IMR-90 (cell line): ENCODE measurements at regions not wholly inside any gene's neighbourhood (a gene's known extent, or its start where the extent isn't known, plus 50 kb on each side); places are given as distances from the start of the nearest gene placed in this dataset.

Experiments
- ATAC-seq: fragments of 200-7000 bp; cut with Tn5 transposase; 2 replicates; pipeline ENCODE4 v1.9.1; 2020; ENCODE audit warnings: low read depth, mild to moderate bottlenecking, moderate library complexity
- BruUV-seq: library from RNA; stranded (reverse); fragments of 400-500 nt; replicated peaks from 2 replicates; lab custom pipeline; 2021; lab: Mats Ljungman, UMichigan
- CTCF ChIA-PET: fragments of 300-600 bp; formaldehyde crosslinking; extraction: SDS; loops from one replicate; lab custom pipeline; 2021; ENCODE audit warnings: antibody characterized with exemption; lab: Yijun Ruan, JAX
- POLR2A ChIA-PET: fragments of 300-600 bp; sonication (Branson Sonifier 250); formaldehyde crosslinking; loops from one replicate; lab custom pipeline; 2022; ENCODE audit warnings: antibody characterized with exemption; ENCODE audit not compliant: unreplicated experiment; lab: Charles Lee
- DNase-seq: peaks from one replicate; pipeline ENCODE4 v3.0.0; 2013
- H2AFZ ChIP-seq: replicated peaks from 2 replicates; pipeline ENCODE3; 2013; ENCODE audit warnings: low read length, mild to moderate bottlenecking; ENCODE audit not compliant: poor library complexity
- H2AK5ac ChIP-seq: 2 replicates; pipeline ENCODE4 v1.6.1; 2013; ENCODE audit warnings: low read depth, low read length, inconsistent platforms
- H2AK9ac ChIP-seq: replicated peaks from 2 replicates; pipeline ENCODE3; 2013; ENCODE audit warnings: mild to moderate bottlenecking, low read depth, low read length, moderate library complexity; ENCODE audit not compliant: poor library complexity
- H2BK120ac ChIP-seq: 2 replicates; pipeline ENCODE4 v1.6.1; 2013; ENCODE audit warnings: low read depth, low read length, inconsistent platforms
- H2BK15ac ChIP-seq: 3 replicates; pipeline ENCODE4 v1.6.1; 2013; ENCODE audit warnings: low read depth, low read length, inconsistent platforms
- H2BK20ac ChIP-seq: 2 replicates; pipeline ENCODE4 v1.6.1; 2013; ENCODE audit warnings: low read depth, mild to moderate bottlenecking, inconsistent platforms, low read length, moderate library complexity
- H2BK5ac ChIP-seq: 2 replicates; pipeline ENCODE4 v1.6.1; 2013; ENCODE audit warnings: mild to moderate bottlenecking, low read depth, low read length, inconsistent platforms; ENCODE audit not compliant: poor library complexity, severe bottlenecking
- H3K14ac ChIP-seq: replicated peaks from 2 replicates; pipeline ENCODE4 v1.6.1; 2013; ENCODE audit warnings: low read depth, low read length, inconsistent platforms
- H3K18ac ChIP-seq: 2 replicates; pipeline ENCODE4 v1.6.1; 2013; ENCODE audit warnings: low read depth, low read length, control low read depth
- H3K23ac ChIP-seq: 2 replicates; pipeline ENCODE4 v1.6.1; 2013; ENCODE audit warnings: low read depth, low read length, inconsistent platforms
- H3K27ac ChIP-seq: 2 replicates; pipeline ENCODE4 v1.5.1; 2013; ENCODE audit warnings: mild to moderate bottlenecking, control low read depth, low read length; ENCODE audit not compliant: insufficient read depth
- H3K27me3 ChIP-seq: 2 replicates; pipeline ENCODE4 v1.6.1; 2013; ENCODE audit warnings: low read length; ENCODE audit not compliant: control insufficient read depth, insufficient read depth
- H3K36me3 ChIP-seq: 2 replicates; pipeline ENCODE4 v1.6.1; 2013; ENCODE audit warnings: low read length, mixed read lengths; ENCODE audit not compliant: control insufficient read depth, insufficient read depth
- H3K4ac ChIP-seq: 2 replicates; pipeline ENCODE4 v1.6.1; 2013; ENCODE audit warnings: low read depth, low read length, inconsistent platforms
- H3K4me1 ChIP-seq: 2 replicates; pipeline ENCODE4 v1.6.1; 2013; ENCODE audit warnings: low read length, mixed read lengths; ENCODE audit not compliant: control insufficient read depth, insufficient read depth
- H3K4me2 ChIP-seq: 2 replicates; pipeline ENCODE4 v1.6.1; 2013; ENCODE audit warnings: low read depth, mild to moderate bottlenecking, control low read depth, low read length, moderate library complexity
- H3K4me3 ChIP-seq: 2 replicates; pipeline ENCODE4 v1.5.1; 2013; ENCODE audit warnings: low read depth, mild to moderate bottlenecking, control low read depth, low read length, moderate library complexity; ENCODE audit not compliant: insufficient read depth
- H3K56ac ChIP-seq: 2 replicates; pipeline ENCODE4 v1.6.1; 2013; ENCODE audit warnings: low read length, inconsistent platforms; ENCODE audit not compliant: insufficient read depth; ENCODE audit errors: extremely low read depth
- H3K79me1 ChIP-seq, 2 experiments: 2 replicates each; pipeline ENCODE4 v1.6.1; 2013; ENCODE audit warnings: low read length in 2 of 2, inconsistent platforms in 1 of 2, low read depth in 1 of 2
- H3K9ac ChIP-seq: 2 replicates; pipeline ENCODE4 v1.6.1; 2013; ENCODE audit warnings: low read depth, low read length, control low read depth
- H3K9me1 ChIP-seq: 2 replicates; pipeline ENCODE4 v1.6.1; 2013; ENCODE audit warnings: low read length, inconsistent platforms; ENCODE audit not compliant: insufficient read depth
- H3K9me3 ChIP-seq: 2 replicates; pipeline ENCODE4 v1.6.1; 2013; ENCODE audit warnings: low read length; ENCODE audit not compliant: control insufficient read depth, insufficient read depth
- H4K20me1 ChIP-seq: 2 replicates; pipeline ENCODE4 v1.6.1; 2013; ENCODE audit warnings: low read length, inconsistent platforms; ENCODE audit not compliant: insufficient read depth
- H4K5ac ChIP-seq: 2 replicates; pipeline ENCODE4 v1.6.1; 2013; ENCODE audit warnings: mild to moderate bottlenecking, low read depth, low read length, control low read depth
- H4K8ac ChIP-seq, 2 experiments: 2 replicates each; pipeline ENCODE4 v1.6.1; 2013; ENCODE audit warnings: low read depth in 2 of 2, low read length in 2 of 2, control low read depth in 1 of 2, inconsistent platforms in 1 of 2
- H4K91ac ChIP-seq: 2 replicates; pipeline ENCODE4 v1.6.1; 2013; ENCODE audit warnings: low read depth, low read length, inconsistent platforms; ENCODE audit not compliant: insufficient read depth
- BHLHE40 ChIP-seq: fragments of 150-350 bp; IDR thresholded peaks from 2 replicates; pipeline ENCODE4 v1.6.1; 2016; ENCODE audit warnings: mild to moderate bottlenecking, low read depth, low read length
- CEBPB ChIP-seq: IDR thresholded peaks from 2 replicates; pipeline ENCODE4 v1.6.1; 2012; ENCODE audit warnings: low read depth, low read length, improper control_type of control experiment
- MXI1 ChIP-seq: IDR thresholded peaks from 2 replicates; pipeline ENCODE4 v1.6.1; 2012; ENCODE audit warnings: low read depth, mild to moderate bottlenecking, low read length, moderate library complexity, borderline replicate concordance
- RAD21 ChIP-seq: IDR thresholded peaks from 2 replicates; pipeline ENCODE4 v1.6.1; 2012; ENCODE audit warnings: low read length, improper control_type of control experiment
- WGBS, 2 experiments: methylation state at CpG; one replicate each; pipeline versions ENCODE4 v1.1.5 to v1.1.7; 2013; ENCODE audit warnings: missing lambda C conversion rate in 2 of 2; ENCODE audit not compliant: insufficient read length in 1 of 2; ENCODE audit errors: extremely low coverage in 2 of 2; 5-methylcytosine and 5-hydroxymethylcytosine counted together
- dilution Hi-C: fragments of 300-500 bp; cut with HindIII; formaldehyde crosslinking; loops from one replicate; pipeline ENCODE4 v1.14.3; 2018; ENCODE audit warnings: low sequenced_read_pairs; ENCODE audit not compliant: unreplicated experiment
- in situ Hi-C: fragments of 300-500 bp; cut with MboI; formaldehyde crosslinking; loops from 3 replicates; pipeline ENCODE4 v1.14.3; 2019; ENCODE audit warnings: low sequenced_read_pairs, inconsistent platforms, mixed read lengths
- intact Hi-C: fragments of 100-400 bp; cut with micrococcal nuclease; formaldehyde crosslinking; loops from 2 replicates; pipeline ENCODE4 v1.10.0; 2022

GRCh38 chr2:234672498-234673150 is 175.7 kb upstream of the ARL4C start:
- DNase-seq (no peak), ATAC-seq (no peak)
- Histone ChIP-seq H3K9me1 (peaks cover 39% of the 10 kb centered on the region), H4K8ac (peak overlapping the region; percentile 89 to 98; a peak in 3 of 4 replicates), H3K4me2 (no peak overlapping the region), H2AFZ (peak overlapping the region; percentile 22), H3K27ac (peak overlapping the region; percentile 14), H3K36me3 (no peaks in the 10 kb centered on the region), H3K4me3 (no peak overlapping the region), H3K79me1 (peaks cover 0 to 49% of the 10 kb centered on the region in 2 experiments; a peak in 2 of 4 replicates), H3K14ac (peak overlapping the region; percentile 93), H3K9me3 (no peaks in the 10 kb centered on the region), H3K27me3 (no peaks in the 10 kb centered on the region), H2BK20ac (peak overlapping the region; percentile 100), H4K20me1 (no peaks in the 10 kb centered on the region), H2BK5ac (peak overlapping the region; percentile 97), H3K56ac (peak overlapping the region; percentile 98; the same call in 1 of the 2 replicates), H3K18ac (peak overlapping the region; percentile 92; the same call in 1 of the 2 replicates), H3K4me1 (peaks cover 45% of the 10 kb centered on the region), H3K9ac (no peak overlapping the region), H2AK9ac (peak overlapping the region; percentile 20), H4K91ac (peak overlapping the region; percentile 100), H3K4ac (peak overlapping the region; percentile 97), H3K23ac (peak overlapping the region; percentile 98), H2BK15ac (peak overlapping the region; percentile 99), H4K5ac (peak overlapping the region; percentile 78), H2BK120ac (peak overlapping the region; percentile 98), H2AK5ac (peak overlapping the region; percentile 93)
- dilution Hi-C loops (no loop called here), intact Hi-C loops (loop anchor here (10.0 kb wide), 1 partner anchor 312 kb away; no protein-coding TSS in a partner anchor), in situ Hi-C loops (no loop called here)
- TF ChIP-seq BHLHE40: no peak
- no peak for TF ChIP-seq MXI1
- TF ChIP-seq RAD21: no peak
- no peak for TF ChIP-seq CEBPB
- no TSS peak for BruUV-seq
- ChIA-PET POLR2A (no interaction called here), CTCF (no interaction called here)
- WGBS, 2 experiments: 81% methylated on average over 4 of the region's 8 CpGs; no CpG with 5 or more reads in 1 of the 2 experiments
